PC-3 (cell line): ENCODE measurements at regions not wholly inside any gene's neighbourhood (a gene's known extent, or its start where the extent isn't known, plus 50 kb on each side); places are given as distances from the start of the nearest gene placed in this dataset.

Experiments
- EZH2 ChIP-seq: fragments of 300-600 bp; sonication (generic); IDR thresholded peaks from one replicate; pipeline ENCODE4 v1.6.1; 2017; ENCODE audit warnings: antibody characterized with exemption, mild to moderate bottlenecking, low read length; ENCODE audit not compliant: unreplicated experiment
- EZH2phosphoT487 ChIP-seq: fragments of 300-600 bp; sonication (generic); IDR thresholded peaks from 2 replicates; pipeline ENCODE4 v1.6.1; 2018; ENCODE audit warnings: mild to moderate bottlenecking, antibody characterized with exemption, low read length, borderline replicate concordance
- TF ChIP-seq, protein P1 (sequence below): fragments of 300-600 bp; sonication (generic); conservative IDR thresholded peaks from 2 replicates; pipeline ENCODE4 v1.5.1; 2017; ENCODE audit warnings: antibody characterized with exemption, low read depth, mild to moderate bottlenecking, low read length

DNA sequence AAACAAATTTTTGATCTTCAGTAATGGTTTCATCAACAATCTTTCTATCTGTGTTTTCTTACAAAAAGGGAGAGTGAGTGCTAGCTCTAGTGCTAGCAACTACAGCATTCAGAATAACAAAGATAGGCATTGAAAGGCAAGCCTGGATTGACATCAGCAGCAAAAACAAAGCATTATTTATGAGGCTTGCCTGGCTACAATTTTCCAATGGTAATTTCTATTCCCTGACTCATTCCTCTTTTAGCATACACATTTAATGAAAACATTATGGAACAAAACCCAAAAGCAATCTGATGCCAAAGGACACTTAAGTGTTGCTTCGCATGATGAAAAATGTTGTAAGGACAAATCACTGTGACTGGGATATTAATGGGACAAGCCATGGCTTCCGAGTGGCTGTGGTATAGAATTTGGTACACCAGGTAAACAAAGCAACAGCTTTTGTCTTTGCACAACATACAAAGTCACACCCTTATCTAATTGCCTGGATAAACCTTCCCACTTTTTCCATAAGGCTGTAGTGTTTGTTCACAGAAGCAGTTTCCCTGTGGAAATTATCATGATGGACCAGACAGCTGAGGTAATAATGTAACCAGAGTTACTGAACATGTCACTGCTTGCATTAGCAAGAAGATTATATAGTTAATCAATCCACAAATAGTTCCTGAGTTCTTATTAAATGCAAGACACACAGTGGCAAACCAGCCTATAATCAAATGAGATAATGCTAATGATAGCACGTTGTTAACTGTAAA lies 179.8 kb upstream of the EDIL3 start:
- TF ChIP-seq, protein P1, sequence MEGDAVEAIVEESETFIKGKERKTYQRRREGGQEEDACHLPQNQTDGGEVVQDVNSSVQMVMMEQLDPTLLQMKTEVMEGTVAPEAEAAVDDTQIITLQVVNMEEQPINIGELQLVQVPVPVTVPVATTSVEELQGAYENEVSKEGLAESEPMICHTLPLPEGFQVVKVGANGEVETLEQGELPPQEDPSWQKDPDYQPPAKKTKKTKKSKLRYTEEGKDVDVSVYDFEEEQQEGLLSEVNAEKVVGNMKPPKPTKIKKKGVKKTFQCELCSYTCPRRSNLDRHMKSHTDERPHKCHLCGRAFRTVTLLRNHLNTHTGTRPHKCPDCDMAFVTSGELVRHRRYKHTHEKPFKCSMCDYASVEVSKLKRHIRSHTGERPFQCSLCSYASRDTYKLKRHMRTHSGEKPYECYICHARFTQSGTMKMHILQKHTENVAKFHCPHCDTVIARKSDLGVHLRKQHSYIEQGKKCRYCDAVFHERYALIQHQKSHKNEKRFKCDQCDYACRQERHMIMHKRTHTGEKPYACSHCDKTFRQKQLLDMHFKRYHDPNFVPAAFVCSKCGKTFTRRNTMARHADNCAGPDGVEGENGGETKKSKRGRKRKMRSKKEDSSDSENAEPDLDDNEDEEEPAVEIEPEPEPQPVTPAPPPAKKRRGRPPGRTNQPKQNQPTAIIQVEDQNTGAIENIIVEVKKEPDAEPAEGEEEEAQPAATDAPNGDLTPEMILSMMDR, result no peak
- no peak for TF ChIP-seq EZH2
- no peak for TF ChIP-seq EZH2phosphoT487
